Right lobe of liver (tissue), 6 donors: ENCODE measurements at regions not wholly inside any gene's neighbourhood (a gene's known extent, or its start where the extent isn't known, plus 50 kb on each side); places are given as distances from the start of the nearest gene placed in this dataset.

ENCODE experiments used
- ATAC-seq, 4 donors: fragments of 200-7000 bp; cut with Tn5 transposase; one replicate each; pipeline ENCODE4 v1.9.1; 2020; ENCODE audit warnings: mild to moderate bottlenecking in 4 of 4, moderate library complexity in 4 of 4
- DNase-seq, 3 donors: peaks; one replicate each; pipeline ENCODE4 v3.0.0-alpha.2; 2020
- H3K27ac ChIP-seq, 3 donors: fragments of 200-600 bp; one replicate each; pipeline ENCODE4 v1.8.0; 2022
- H3K27me3 ChIP-seq, 2 donors: fragments of 200-600 bp; one replicate each; pipeline ENCODE4 v1.8.0; 2022
- H3K36me3 ChIP-seq, 4 donors: fragments of 200-600 bp; sonication (generic) in 1 of 4; one replicate each; pipeline versions ENCODE4 v1.5.1 to v1.8.0; 2017 to 2022; ENCODE audit warnings: control low read depth in 1 of 4
- H3K4me1 ChIP-seq, 4 donors: fragments of 200-600 bp; sonication (generic) in 1 of 4; one replicate each; pipeline versions ENCODE4 v1.5.1 to v1.8.0; 2017 to 2022; ENCODE audit warnings: control low read depth in 1 of 4
- H3K4me3 ChIP-seq, 3 donors: fragments of 200-600 bp; one replicate each; pipeline ENCODE4 v1.8.0; 2022
- H3K9me3 ChIP-seq, 4 donors: fragments of 200-600 bp; sonication (generic) in 1 of 4; one replicate each; pipeline versions ENCODE4 v1.5.1 to v1.8.0; 2017 to 2022; ENCODE audit warnings: control low read depth in 1 of 4
- POLR2A ChIP-seq: fragments of 450-650 bp; IDR thresholded peaks from one replicate; pipeline ENCODE4 v1.6.1; 2017; ENCODE audit warnings: antibody characterized with exemption, mild to moderate bottlenecking
- WGBS: methylation state at CpG from one replicate; pipeline ENCODE4 v1.1.6; 2018; ENCODE audit warnings: low coverage, low lambda C conversion rate; ENCODE audit not compliant: insufficient coverage; ENCODE audit errors: missing lambda C conversion rate; 5-methylcytosine and 5-hydroxymethylcytosine counted together
- intact Hi-C, 2 donors: fragments of 100-400 bp; cut with DNase I; formaldehyde crosslinking; loops; one replicate each; pipeline versions ENCODE4 v1.11.2 to v1.14.1; 2022
- TF ChIP-seq, protein P1 (sequence below), 4 donors: fragments of 200-600 bp in 3 of 4; fragments of 450-650 bp in 1 of 4; IDR thresholded peaks; one replicate each; pipeline versions ENCODE4 v1.5.1 to v1.8.0; 2016 to 2022; ENCODE audit warnings: antibody characterized with exemption in 4 of 4, mild to moderate bottlenecking in 2 of 4
- donor health status: DM: no; HTN: yes; CAD: no.
- donor health status: DM: no; HTN: no; CAD: no.
- donor health status: DM: no; HTN: no; CAD: no.
- donor health status: DM: no; HTN: yes; CAD: no.
- donor health status: DM: no; HTN: yes; CAD: no.

DNA sequence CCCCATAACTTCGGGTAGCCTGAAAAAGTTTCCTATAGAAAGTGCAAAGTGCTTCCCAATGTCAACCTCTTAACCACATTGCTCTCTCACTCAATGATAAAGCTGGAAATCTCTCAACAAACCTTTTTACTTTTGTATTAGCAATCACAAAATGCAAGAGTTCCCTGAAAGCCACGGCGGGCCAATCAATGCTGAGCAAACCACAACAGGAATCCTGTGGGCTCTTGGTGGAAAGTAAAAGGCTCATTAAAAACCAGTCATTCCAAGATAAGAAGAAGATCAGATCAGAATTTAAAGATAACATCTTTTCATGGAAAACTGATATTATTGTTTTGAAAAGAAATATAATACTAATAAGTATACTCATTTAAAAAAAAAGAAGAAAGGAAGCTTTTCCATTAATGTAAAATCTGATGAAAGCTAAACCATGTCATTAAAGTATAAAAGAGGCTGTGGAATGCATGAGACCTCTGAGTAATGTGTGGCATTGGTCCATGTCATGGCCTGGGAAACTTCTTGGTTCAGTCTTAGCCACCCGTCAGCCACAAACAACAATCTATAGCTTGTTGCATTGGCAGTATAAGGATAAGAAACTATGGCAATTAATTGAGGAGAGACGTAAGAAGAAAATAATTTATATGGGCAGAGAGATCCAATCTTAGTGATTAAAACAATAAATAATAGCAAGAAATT, 1066.1 kb upstream of the SORCS1 start:
- no peak for DNase-seq
- no peak for ATAC-seq
- no peaks in the 10 kb centered on the region for H3K36me3 ChIP-seq
- intact Hi-C loops, result no loop called here
- no peak for TF ChIP-seq POLR2A
- TF ChIP-seq, protein P1, sequence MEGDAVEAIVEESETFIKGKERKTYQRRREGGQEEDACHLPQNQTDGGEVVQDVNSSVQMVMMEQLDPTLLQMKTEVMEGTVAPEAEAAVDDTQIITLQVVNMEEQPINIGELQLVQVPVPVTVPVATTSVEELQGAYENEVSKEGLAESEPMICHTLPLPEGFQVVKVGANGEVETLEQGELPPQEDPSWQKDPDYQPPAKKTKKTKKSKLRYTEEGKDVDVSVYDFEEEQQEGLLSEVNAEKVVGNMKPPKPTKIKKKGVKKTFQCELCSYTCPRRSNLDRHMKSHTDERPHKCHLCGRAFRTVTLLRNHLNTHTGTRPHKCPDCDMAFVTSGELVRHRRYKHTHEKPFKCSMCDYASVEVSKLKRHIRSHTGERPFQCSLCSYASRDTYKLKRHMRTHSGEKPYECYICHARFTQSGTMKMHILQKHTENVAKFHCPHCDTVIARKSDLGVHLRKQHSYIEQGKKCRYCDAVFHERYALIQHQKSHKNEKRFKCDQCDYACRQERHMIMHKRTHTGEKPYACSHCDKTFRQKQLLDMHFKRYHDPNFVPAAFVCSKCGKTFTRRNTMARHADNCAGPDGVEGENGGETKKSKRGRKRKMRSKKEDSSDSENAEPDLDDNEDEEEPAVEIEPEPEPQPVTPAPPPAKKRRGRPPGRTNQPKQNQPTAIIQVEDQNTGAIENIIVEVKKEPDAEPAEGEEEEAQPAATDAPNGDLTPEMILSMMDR (IDR thresholded peaks at IDR 0.05), result no peak
- no peaks in the 10 kb centered on the region for H3K27me3 ChIP-seq
- H3K4me1 ChIP-seq, result no peaks in the 10 kb centered on the region
- no peak overlapping the region for H3K4me3 ChIP-seq
- WGBS, result 32% methylated on average over 5 of the region's 5 CpGs
- no peaks in the 10 kb centered on the region for H3K9me3 ChIP-seq
- H3K27ac ChIP-seq, result no peak overlapping the region

- Histone ChIP-seq H3K4me3 (no peak overlapping the region), H3K36me3 (no peaks in the 10 kb centered on the region), H3K27ac (no peak overlapping the region), H3K4me1 (no peaks in the 10 kb centered on the region), H3K27me3 (no peaks in the 10 kb centered on the region), H3K9me3 (no peaks in the 10 kb centered on the region)
- ATAC-seq (no peak), DNase-seq (no peak)
- intact Hi-C loops, result no loop called here
- WGBS, result 88% methylated on average over 2 of the region's 2 CpGs
- TF ChIP-seq, protein P1 (IDR thresholded peaks at IDR 0.05), result no peak
- no peak for TF ChIP-seq POLR2A
Measured at GRCh38 chr10:108208732-108209131, 1044.2 kb upstream of the SORCS1 start.

GRCh38 chr10:108208038-108208437, 1043.5 kb upstream of the SORCS1 start:
- Histone ChIP-seq H3K4me1 (no peaks in the 10 kb centered on the region), H3K36me3 (no peaks in the 10 kb centered on the region), H3K27me3 (no peaks in the 10 kb centered on the region), H3K27ac (no peak overlapping the region), H3K9me3 (no peaks in the 10 kb centered on the region), H3K4me3 (no peak overlapping the region)
- DNase-seq, result no peak
- intact Hi-C loops, result no loop called here
- no peak for TF ChIP-seq POLR2A
- TF ChIP-seq, protein P1 (IDR thresholded peaks at IDR 0.05), result no peak
- WGBS, result 41% methylated on average over 3 of the region's 3 CpGs
- ATAC-seq, result no peak

DNA sequence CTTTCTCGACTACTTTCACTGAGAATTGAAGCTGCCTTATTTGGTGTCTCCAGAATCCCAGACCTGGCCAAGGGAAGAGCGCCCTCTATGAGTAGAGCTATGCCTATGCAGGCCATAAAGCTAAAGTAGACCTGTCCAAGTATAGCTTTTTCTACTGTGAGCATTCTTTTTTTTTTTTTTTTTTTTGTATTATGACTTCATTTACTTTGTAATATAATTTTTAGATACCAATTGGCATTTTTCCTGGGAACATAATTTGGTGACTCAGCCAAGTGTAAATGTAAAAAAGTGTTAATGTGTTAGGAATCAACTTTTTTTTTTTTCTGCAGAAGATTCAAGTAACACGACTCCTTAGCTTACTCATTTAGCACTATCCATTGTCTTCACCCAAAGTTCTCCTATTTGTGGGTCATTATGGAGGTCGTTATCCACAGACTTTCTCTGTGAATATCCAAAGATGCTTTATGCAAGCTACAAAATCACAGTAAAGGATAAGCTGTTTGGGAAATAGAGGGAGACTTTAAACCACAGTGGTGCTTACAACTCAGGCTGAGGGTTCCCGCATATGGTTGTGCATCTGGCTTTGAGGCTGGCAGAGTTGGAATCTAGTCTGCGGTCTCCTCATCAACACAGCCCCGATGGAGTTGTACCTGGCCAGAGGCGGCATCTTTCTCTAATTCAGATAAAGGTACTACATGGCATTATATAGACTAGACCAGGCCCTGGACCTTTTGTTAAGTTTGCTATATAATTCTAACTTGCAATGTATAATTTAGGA, 1040.2 kb upstream of the SORCS1 start:
- no peak overlapping the region for H3K4me3 ChIP-seq
- no peak overlapping the region for H3K27ac ChIP-seq
- no peaks in the 10 kb centered on the region for H3K9me3 ChIP-seq
- H3K36me3 ChIP-seq, result no peaks in the 10 kb centered on the region
- peak in 1 of 4 donors; percentile 47 for ATAC-seq
- TF ChIP-seq POLR2A, result no peak
- TF ChIP-seq, protein P1 (IDR thresholded peaks at IDR 0.05), result peak; percentile 30 to 43 (median 36)
- no peak for DNase-seq
- H3K27me3 ChIP-seq, result no peaks in the 10 kb centered on the region
- no peaks in the 10 kb centered on the region for H3K4me1 ChIP-seq
- 39% methylated on average over 7 of the region's 8 CpGs for WGBS
- intact Hi-C loops, result no loop called here
